Stimulated activated CD4-positive, alpha-beta T cell treated with anti-CD3 and anti-CD28 coated beads, TNF-alpha, amount 100 ng/mL, for 24 hours (primary cell): ENCODE measurements at regions not wholly inside any gene's neighbourhood (a gene's known extent, or its start where the extent isn't known, plus 50 kb on each side); places are given as distances from the start of the nearest gene placed in this dataset.

Experiments
- DNase-seq, 3 experiments: peaks; one replicate each; pipeline ENCODE4 v3.0.0-alpha.2; 2020; ENCODE audit warnings: low read depth in 3 of 3

DNA sequence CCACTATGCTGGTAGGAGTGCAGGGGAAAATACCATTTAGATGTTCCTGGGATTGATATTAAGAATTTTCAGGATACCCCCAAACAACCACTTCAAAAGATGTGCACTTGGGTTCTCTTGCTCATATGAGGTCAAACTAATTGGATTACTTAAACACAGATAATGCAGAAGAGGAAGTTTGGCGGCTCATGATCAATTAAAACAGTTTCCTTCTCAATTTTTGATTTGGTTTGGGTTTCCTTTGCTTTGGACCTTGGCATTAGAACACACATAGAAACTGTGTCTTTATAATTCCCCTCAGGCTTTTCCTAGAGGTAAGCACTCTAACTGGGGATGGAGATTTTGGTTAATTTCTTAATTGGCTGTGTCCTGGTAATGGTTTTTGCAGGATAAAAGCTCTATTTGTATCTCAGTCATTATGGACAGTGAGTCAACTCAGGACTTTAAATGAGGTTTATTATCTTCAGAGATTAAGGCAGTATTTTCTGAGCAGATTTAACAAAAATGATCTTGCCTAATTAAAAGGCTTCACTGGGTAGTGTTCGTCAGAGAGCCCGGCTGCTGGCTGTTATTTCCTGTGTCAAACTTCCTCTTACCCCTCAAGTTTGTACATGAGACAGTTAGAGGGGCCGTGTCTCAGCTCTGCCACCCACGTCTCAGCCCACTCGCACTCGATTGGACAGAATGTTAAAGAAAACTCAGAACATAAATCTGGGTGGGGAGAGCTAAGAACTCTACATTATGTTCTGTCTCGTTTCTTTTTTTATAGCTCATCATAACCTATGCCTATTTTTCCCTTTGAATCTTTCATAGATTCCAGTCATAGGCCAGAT, 50.3 kb upstream of the PREP start:
- peak in 1 of 3 experiments; percentile 2 for DNase-seq
